Liver (tissue), 8 donors: ENCODE measurements at regions not wholly inside any gene's neighbourhood (a gene's known extent, or its start where the extent isn't known, plus 50 kb on each side); places are given as distances from the start of the nearest gene placed in this dataset.
A peak's percentile ranks its signal among the peaks of the same experiment; 100 is the strongest.

Source experiments
- DNase-seq: peaks from one replicate; pipeline ENCODE4 v3.0.0-alpha.2; 2017; ENCODE audit warnings: low spot score
- H3K27ac ChIP-seq, 2 donors: one replicate each; pipeline ENCODE4 v1.7.0; 2013; ENCODE audit warnings: inconsistent platforms in 2 of 2, low read length in 2 of 2, control low read depth in 1 of 2, low read depth in 1 of 2, mild to moderate bottlenecking in 1 of 2
- H3K27me3 ChIP-seq, 4 donors: one replicate each; pipeline versions ENCODE4 v1.6.1 to v1.7.0; 2013; ENCODE audit warnings: low read length in 3 of 4, inconsistent platforms in 1 of 4, mild to moderate bottlenecking in 1 of 4, moderate library complexity in 1 of 4; ENCODE audit not compliant: control insufficient read depth in 4 of 4, insufficient read depth in 4 of 4
- H3K36me3 ChIP-seq, 4 donors: one replicate each; pipeline versions ENCODE4 v1.6.1 to v1.7.0; 2013; ENCODE audit warnings: low read length in 3 of 4, mild to moderate bottlenecking in 3 of 4, low read depth in 1 of 4, moderate library complexity in 1 of 4; ENCODE audit not compliant: control insufficient read depth in 4 of 4, insufficient read depth in 3 of 4
- H3K4me1 ChIP-seq, 4 donors: one replicate each; pipeline versions ENCODE4 v1.6.1 to v1.7.0; 2013; ENCODE audit warnings: low read length in 3 of 4, mild to moderate bottlenecking in 3 of 4, moderate library complexity in 1 of 4; ENCODE audit not compliant: control insufficient read depth in 4 of 4, insufficient read depth in 4 of 4
- H3K4me3 ChIP-seq, 3 donors: one replicate each; pipeline versions ENCODE4 v1.6.1 to v1.7.0; 2013; ENCODE audit warnings: low read length in 3 of 3, control low read depth in 1 of 3, low read depth in 1 of 3, mild to moderate bottlenecking in 1 of 3
- H3K9ac ChIP-seq, 2 donors: one replicate each; pipeline ENCODE4 v1.7.0; 2013; ENCODE audit warnings: low read length in 2 of 2, mild to moderate bottlenecking in 2 of 2, moderate library complexity in 2 of 2, control low read depth in 1 of 2, low read depth in 1 of 2
- H3K9me3 ChIP-seq, 4 donors: one replicate each; pipeline versions ENCODE4 v1.6.1 to v1.7.0; 2013; ENCODE audit warnings: low read length in 3 of 4; ENCODE audit not compliant: control insufficient read depth in 4 of 4
- FOXA2 ChIP-seq: IDR thresholded peaks from 2 replicates; pipeline ENCODE4 v1.6.1; 2016; ENCODE audit warnings: antibody characterized with exemption
- GABPA ChIP-seq, 2 donors: IDR thresholded peaks in 1 of 2; conservative IDR thresholded peaks in 1 of 2; 2 replicates each; pipeline ENCODE4 v1.6.1; 2016; ENCODE audit warnings: antibody characterized with exemption in 2 of 2, mild to moderate bottlenecking in 1 of 2, moderate library complexity in 1 of 2
- HNF4G ChIP-seq: IDR thresholded peaks from 2 replicates; pipeline ENCODE4 v1.6.1; 2016; ENCODE audit warnings: antibody characterized with exemption
- JUND ChIP-seq, 2 donors: IDR thresholded peaks; 2 replicates each; pipeline ENCODE4 v1.6.1; 2016; ENCODE audit warnings: antibody characterized with exemption in 2 of 2
- NR2F2 ChIP-seq: IDR thresholded peaks from 2 replicates; pipeline ENCODE4 v1.6.1; 2016; ENCODE audit warnings: antibody characterized with exemption
- RAD21 ChIP-seq, 2 donors: IDR thresholded peaks; 2 replicates each; pipeline ENCODE4 v1.6.1; 2016; ENCODE audit warnings: antibody characterized with exemption in 2 of 2, mild to moderate bottlenecking in 2 of 2
- RXRA ChIP-seq, 2 donors: IDR thresholded peaks; 2 replicates each; pipeline ENCODE4 v1.6.1; 2017 to 2018; ENCODE audit warnings: antibody characterized with exemption in 2 of 2, mild to moderate bottlenecking in 1 of 2
- TAF1 ChIP-seq: conservative IDR thresholded peaks from 2 replicates; pipeline ENCODE4 v1.6.1; 2016; ENCODE audit warnings: antibody characterized with exemption, mild to moderate bottlenecking
- YY1 ChIP-seq: IDR thresholded peaks from 2 replicates; pipeline ENCODE4 v1.6.1; 2016; ENCODE audit warnings: antibody characterized with exemption, mild to moderate bottlenecking
- WGBS: extraction: QIAGEN DNeasy Blood & Tissue Kit; methylation state at CpG from one replicate; pipeline ENCODE4 v1.1.7; 2013; 5-methylcytosine and 5-hydroxymethylcytosine counted together
- TF ChIP-seq, protein P1 (sequence below): IDR thresholded peaks from 2 replicates; pipeline ENCODE4 v1.6.1; 2016; ENCODE audit warnings: antibody characterized with exemption
- TF ChIP-seq, protein P2 (sequence below): fragments of 150-350 bp; IDR thresholded peaks from 2 replicates; pipeline ENCODE4 v1.5.1; 2017; ENCODE audit warnings: improper control_type of control experiment, low read depth, low read length; ENCODE audit not compliant: missing input control
- TF ChIP-seq, protein P3 (sequence below): IDR thresholded peaks from 2 replicates; pipeline ENCODE4 v1.6.1; 2016; ENCODE audit warnings: antibody characterized with exemption
- donor health status: healthy.
- donor health status: healthy.
- donor health status: healthy.
- donor health status: healthy.
- donor health status: healthy.

- 61% methylated on average over 8 of the region's 8 CpGs for WGBS
- no peak for DNase-seq
- no peaks in the 10 kb centered on the region for H3K4me1 ChIP-seq
- no peaks in the 10 kb centered on the region for H3K27me3 ChIP-seq
- TF ChIP-seq HNF4G (no peak), NR2F2 (no peak), GABPA (IDR thresholded peaks at IDR 0.05 in 1 of 2, conservative IDR thresholded peaks at IDR 0.05 in 1 of 2) (no peak), RXRA (IDR thresholded peaks at IDR 0.05) (no peak), JUND (IDR thresholded peaks at IDR 0.05) (no peak), RAD21 (IDR thresholded peaks at IDR 0.05) (no peak), FOXA2 (no peak)
- TF ChIP-seq, protein P1, sequence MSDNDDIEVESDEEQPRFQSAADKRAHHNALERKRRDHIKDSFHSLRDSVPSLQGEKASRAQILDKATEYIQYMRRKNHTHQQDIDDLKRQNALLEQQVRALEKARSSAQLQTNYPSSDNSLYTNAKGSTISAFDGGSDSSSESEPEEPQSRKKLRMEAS = no peak
- TF ChIP-seq, protein P2, sequence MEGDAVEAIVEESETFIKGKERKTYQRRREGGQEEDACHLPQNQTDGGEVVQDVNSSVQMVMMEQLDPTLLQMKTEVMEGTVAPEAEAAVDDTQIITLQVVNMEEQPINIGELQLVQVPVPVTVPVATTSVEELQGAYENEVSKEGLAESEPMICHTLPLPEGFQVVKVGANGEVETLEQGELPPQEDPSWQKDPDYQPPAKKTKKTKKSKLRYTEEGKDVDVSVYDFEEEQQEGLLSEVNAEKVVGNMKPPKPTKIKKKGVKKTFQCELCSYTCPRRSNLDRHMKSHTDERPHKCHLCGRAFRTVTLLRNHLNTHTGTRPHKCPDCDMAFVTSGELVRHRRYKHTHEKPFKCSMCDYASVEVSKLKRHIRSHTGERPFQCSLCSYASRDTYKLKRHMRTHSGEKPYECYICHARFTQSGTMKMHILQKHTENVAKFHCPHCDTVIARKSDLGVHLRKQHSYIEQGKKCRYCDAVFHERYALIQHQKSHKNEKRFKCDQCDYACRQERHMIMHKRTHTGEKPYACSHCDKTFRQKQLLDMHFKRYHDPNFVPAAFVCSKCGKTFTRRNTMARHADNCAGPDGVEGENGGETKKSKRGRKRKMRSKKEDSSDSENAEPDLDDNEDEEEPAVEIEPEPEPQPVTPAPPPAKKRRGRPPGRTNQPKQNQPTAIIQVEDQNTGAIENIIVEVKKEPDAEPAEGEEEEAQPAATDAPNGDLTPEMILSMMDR = no peak
- H3K9me3 ChIP-seq = peaks cover 3 to 13% (median 8%) of the 10 kb centered on the region in 4 donors
- H3K9ac ChIP-seq = no peak overlapping the region
- H3K36me3 ChIP-seq = no peaks in the 10 kb centered on the region
- no peak overlapping the region for H3K4me3 ChIP-seq
- H3K27ac ChIP-seq = no peak overlapping the region
These were observed 118.4 kb downstream of the CPZ start for GRCh38 chr4:8710946-8711345.

- Histone ChIP-seq H3K9me3 (peaks cover 3 to 13% (median 8%) of the 10 kb centered on the region in 4 donors), H3K27me3 (no peaks in the 10 kb centered on the region), H3K36me3 (no peaks in the 10 kb centered on the region), H3K9ac (no peak overlapping the region), H3K4me3 (peak overlapping the region in 1 of 3 donors; percentile 16), H3K27ac (no peak overlapping the region), H3K4me1 (no peaks in the 10 kb centered on the region)
- WGBS = 88% methylated on average over 6 of the region's 6 CpGs
- TF ChIP-seq, protein P2 = no peak
- TF ChIP-seq FOXA2 (no peak), RXRA (IDR thresholded peaks at IDR 0.05) (no peak), YY1 (no peak), GABPA (IDR thresholded peaks at IDR 0.05 in 1 of 2, conservative IDR thresholded peaks at IDR 0.05 in 1 of 2) (no peak), TAF1 (no peak), RAD21 (IDR thresholded peaks at IDR 0.05) (no peak), JUND (IDR thresholded peaks at IDR 0.05) (no peak)
- TF ChIP-seq, protein P3, sequence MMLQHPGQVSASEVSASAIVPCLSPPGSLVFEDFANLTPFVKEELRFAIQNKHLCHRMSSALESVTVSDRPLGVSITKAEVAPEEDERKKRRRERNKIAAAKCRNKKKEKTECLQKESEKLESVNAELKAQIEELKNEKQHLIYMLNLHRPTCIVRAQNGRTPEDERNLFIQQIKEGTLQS = no peak
- TF ChIP-seq, protein P1 = no peak
- no peak for DNase-seq
These were observed 117.9 kb downstream of the CPZ start for GRCh38 chr4:8710416-8710815.
